NCI-H526 treated with DMSO at 0.1 percent for 48 hours (cell line): ENCODE measurements at regions not wholly inside any gene's neighbourhood (a gene's known extent, or its start where the extent isn't known, plus 50 kb on each side); places are given as distances from the start of the nearest gene placed in this dataset.

Experiments
- DNase-seq: peaks from one replicate; lab custom pipeline; 2025; lab: John Stamatoyannopoulos, UW

DNA sequence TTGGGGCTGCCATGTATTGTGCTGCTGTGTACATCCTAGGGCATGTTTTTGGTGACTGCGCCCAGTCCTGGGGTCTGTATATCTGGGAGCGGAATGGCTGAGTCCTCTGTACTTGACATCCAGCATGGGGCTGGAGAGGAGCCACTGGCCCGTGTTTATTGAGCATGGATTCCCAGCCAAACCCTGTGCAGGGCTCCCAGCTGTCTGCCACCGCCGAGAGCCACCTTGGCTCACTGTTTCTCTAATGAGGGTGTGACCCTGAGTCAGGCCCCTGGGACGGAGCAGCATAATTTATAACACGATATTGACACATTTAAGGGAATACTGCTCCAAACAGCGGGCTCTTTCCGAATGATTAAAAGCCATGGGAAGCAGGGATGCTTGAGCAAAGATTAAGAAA, 211.5 kb upstream of the PWP1 start:
- DNase-seq = no peak

DNA sequence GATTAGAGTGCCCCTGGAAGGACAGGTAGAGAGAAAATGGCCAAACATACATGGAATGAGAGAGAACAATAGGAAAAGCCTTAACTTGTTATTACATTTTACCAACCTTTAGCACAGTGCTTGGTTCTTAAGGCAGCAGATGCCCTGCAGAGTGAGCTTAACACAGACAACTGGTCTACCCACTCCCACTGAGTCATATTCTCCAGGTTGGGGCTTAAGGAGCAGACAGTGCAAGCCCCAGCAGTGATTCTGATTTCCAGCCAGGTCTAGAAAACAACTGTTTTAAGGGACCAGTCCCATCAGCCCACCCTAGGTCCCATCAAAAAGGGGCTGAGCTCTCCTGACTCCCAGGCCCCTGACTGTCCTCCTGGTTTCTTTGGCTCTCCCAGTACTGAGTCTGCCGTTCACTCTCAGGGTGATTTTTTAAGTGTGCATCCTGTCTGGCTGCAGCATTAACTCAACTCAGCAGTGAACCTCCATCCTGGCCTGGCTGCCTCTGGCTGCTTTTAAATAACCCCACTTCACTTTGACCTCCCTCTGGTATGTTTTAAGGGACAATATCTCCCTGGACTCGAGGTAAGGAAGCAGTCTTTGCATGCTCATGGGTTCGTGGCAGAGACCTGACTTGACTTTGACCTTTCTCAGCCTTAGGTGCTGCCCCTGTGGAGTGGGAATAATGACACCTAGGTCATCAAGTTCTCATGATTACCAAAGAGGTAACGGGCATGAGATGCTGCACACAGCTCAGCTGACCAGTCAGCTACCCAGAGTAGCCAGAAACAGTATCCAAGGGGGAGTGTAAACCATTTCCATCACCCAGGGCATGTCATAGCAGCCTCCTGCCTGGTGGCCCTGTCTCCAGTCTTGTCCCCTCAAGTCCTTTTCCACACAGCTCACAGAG, 210.7 kb upstream of the PWP1 start:
- DNase-seq = no peak

DNA sequence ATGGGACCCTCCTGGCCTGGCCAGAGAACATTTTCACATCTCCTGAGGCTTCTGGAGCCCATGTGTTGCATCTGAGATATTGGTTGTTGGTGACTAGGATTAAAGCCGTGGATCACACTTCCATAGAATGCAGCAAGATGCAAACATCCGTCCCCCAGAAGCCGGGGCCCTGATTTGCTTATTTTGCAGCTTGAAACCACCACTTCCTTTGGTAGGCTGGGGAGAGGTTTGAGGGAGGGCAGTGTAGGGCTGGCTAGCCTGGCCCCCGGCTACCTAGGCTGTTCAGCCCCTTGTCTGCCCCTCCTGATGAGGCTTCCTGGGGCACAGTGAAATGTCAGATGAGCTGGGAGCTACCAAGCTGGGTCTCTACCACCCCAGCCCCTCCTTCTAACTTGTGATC, 209.7 kb upstream of the PWP1 start:
- DNase-seq = no peak

DNA sequence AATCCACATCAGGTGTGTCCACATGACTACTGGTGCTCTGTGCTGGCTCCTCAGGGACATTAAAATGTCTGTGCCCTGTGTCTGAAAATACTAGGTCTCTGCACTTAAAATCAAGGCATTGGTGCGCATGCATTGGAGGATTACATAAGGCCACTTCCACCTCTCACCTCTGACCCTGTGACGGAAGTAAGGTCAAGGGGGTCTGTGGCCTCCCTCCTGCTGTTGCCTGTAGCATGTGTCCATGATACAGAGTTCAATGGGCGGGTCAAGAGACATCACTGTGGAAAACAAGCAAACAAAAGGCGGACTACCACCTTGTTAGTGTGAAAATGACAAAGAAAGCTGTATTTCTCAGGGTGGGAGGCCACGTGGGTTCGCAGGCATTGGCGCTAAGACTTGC, 208.6 kb upstream of the PWP1 start:
- DNase-seq = no peak

DNA sequence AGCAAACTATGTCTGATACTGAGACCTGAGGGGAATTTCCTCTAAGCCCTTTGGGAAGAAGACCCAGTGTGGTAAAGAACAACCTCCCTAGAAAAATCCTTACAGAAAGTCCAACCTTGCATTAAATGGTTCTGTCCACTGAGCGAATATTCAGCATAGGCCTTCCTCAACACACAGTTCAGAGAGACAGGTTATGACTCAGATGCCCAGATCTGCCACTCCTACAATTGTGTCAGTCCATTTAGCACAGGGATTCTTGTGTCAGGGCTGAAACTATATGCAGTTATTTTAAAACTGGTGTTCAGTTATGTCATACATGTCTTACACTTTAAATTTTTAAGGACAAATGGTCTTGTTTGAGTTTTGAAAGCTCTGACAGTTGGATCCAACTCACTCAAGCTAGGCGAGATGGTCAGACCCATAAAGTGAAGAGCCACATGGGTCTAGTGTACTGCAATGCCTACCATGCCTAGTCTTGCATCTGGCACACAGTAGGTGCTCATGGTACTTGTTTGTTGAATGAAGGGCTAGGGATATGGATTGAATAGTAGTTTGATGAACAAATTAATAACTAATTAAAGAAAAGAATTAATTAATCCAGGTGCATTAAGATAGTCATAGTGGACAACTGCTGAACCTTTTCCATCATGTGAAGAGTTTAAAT, 207.5 kb upstream of the PWP1 start:
- DNase-seq = no peak

DNA sequence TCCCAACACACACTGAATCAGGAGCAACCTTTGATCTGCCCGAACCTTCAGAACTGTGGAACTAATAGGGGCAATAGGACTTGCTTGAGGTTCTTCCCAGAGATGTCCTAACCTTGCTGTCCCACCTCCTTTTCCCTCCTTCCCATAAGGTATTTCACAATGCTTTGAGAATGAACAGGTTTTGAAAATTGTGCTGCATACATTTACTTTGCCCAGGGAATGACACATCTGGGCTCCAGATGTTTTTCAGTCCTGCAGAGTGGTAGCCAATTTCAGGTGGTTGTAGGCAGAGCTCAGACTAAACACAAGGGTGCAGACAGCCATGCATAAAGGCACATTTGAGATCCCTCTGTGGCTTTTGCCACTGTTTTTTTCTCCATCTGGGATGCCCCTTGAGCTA, 206.7 kb upstream of the PWP1 start:
- no peak for DNase-seq

DNA sequence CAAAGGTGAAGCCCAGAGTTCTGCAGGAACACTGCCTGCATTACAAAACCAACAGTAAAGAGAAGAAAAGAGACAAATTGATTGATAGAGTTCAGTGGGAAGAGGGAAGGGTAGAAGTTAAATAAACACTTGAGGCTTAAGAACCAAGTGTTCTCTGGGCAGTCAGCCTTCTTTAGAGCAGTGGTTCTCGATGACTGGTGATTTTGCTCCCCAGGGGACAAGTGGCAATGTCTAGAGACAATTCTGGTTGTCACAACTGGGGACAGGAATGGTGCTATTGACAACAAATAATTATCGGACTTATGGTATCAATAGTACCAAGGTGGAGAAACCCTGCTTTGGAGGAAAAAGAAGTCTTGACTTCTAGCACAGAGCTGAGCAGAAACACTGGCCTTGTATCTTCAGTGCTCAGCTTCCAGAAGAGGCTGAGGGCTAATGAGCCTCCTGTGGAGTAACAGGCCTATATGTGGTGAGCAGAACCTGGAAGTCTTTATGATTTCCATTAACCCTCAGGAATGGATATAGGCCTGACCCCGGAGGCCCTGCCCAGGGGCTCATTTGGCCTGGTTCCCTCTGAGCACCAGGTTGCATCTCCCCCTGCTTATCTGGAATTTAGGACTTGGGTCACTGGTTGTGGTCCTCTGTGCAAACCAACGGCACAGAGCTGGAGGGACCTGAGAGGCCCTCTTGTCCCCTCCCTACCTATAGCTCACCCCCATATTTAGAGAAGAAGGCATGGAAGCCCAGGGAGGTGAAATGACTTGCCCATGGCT, 204.6 kb upstream of the PWP1 start:
- no peak for DNase-seq

DNA sequence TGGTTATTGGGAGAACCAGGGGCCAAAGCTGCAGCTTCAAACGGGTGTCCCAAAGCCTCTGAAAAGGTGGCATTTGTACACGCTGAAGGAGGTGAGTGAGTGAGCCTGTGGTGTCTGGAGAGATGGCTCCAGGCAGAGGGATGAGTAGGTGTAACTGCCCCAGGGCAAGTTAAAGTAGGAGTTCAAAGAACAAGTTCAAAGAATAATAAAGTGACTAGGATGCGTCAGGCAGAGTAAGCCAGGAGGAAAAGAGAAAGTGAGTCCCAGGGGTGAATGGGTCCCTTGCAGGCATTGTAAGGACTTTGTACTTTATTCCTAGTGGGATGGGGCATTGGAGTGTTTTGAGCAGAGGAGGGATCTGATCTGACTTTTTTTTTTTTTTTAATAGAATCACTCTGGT, 201.4 kb upstream of the PWP1 start:
- DNase-seq = no peak

DNA sequence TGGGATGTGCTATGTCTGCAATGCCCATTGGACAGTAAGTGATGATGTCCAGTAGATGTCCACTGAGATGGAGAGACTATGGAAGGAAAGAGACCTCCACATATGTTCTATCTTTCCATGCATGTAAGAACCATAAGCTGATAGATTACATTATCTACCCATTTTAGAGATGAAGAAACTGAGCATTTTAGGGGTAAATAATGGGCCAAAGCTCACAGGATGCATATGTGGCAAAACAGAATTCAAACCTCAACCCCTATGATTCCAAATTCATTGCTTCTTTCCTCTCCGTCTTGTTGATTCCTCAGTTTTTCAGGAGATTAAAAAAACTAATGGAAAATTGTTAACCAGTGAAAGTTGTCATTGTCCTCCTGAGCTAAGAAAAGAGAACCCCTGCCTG, 200.7 kb upstream of the PWP1 start:
- DNase-seq = no peak

DNA sequence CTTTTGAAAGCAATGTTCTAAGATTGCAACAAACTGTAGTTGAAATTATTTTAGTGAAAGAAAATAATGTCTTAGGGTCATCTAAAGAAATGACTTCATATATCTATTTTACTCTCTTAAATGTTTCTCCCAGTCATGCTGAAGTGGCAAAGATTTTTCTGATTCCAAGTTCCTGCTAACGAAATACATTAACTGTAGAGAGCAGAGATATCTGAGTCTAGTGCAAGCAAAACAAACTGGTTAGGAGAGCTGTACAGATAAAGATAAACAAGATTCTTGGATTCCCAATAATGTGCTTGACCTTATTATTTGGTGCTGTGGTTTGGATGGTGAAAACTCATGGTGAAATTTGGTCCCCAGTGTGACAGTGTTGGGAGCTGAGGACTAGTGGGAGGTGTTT, 199.9 kb upstream of the PWP1 start:
- no peak for DNase-seq

DNA sequence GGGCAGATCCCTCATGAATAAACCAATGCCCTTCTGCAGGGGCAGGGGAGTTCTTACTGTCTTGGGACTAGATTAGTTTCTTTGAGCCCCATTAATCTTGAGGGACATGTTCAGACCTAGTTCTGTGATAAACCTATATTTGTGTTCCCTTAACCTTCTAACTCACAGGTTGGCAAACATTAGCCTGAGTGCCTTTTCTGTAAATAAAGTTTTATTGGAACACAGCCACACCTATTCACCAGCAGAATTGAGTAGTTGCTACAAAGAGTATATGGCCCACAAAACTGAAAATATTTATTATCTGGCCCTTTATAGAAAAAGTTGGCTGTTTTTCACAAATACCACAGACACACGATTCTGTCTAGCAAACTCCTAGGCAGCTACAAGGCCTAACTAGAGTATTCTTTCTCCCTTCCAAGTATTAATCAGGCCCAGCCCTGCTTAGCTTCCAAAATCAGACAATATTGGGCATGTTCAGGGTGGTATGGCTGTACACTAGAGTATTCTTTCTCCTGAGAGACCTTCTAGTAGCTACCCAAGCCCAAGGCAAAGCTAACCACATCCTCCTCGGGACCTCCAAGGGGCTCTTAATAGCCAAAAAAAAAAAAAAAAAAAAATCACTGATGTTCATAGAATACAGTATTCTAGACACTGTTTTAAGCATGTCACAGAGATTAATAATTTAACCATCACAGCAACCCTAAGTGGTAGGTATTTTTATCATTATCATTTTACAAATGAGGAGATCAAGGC, 199.3 kb upstream of the PWP1 start:
- DNase-seq = no peak

DNA sequence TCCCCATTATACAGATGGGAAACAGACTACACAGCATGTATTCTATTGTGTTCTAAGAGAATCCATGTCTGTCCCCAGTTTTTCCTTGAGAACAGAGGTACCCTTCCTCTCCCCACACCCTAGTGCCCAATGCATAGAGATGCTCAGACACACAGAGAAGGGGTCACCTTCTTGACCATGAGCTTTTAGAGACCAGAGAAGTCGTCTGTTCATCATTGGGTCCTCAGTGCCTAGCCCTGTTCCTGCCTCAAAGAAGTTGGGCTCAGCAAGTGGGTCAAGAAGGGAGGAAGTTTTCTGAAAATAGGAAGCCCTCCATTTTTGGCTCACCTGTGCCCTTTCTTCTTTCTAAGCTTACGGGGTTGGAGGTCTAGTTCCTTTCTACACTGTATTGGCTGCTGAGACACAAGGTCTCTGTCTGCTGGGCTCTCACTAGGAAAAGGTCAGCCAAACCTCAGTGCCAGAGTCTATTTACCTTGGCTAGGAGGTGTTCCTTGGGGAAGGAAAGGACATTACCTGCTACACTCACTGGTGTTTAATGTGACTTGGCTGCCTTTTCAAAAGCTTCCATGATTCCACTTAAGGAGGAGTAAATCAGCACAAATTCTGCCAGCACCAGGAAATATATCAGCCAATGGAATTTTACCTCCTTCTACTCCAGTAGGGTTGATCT, 198.5 kb upstream of the PWP1 start:
- DNase-seq = no peak

DNA sequence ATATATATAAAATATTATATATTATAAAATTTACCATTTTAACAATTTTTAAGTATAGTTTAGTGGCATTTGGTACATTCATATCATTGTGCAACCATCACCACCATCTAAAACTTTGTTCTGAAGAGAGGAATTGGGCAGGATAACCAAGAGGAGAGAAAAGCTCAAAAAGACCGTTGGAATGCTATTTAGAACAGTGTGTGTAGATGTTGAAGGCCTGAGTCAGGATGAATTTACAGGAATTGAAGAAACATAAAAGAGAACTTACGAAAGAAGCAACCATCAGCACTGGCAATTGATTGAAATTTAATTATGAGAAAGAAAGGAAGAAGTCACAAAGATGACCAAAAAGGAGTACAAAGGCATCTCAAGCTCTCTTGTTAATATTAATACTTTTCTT, 196.9 kb upstream of the PWP1 start:
- DNase-seq = no peak

DNA sequence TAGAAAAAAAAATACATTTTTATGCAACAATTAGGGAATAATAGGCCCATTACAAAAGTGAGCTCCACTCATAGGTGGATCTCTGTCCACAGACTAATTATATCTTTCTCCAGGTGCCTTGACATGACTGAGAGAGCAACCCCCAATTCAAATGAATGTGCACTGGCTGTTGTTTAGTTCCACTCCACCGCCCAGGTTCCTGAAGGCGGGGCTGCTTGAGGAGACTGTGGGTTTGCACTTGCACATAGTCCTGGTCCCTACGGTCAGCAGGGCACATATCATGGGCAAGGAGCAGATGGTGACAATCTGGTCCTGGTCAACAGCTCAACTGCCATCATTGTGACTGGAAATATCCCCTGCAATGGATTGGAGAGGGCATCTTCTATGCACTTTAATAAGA, 195.6 kb upstream of the PWP1 start:
- DNase-seq = peak; percentile 14

DNA sequence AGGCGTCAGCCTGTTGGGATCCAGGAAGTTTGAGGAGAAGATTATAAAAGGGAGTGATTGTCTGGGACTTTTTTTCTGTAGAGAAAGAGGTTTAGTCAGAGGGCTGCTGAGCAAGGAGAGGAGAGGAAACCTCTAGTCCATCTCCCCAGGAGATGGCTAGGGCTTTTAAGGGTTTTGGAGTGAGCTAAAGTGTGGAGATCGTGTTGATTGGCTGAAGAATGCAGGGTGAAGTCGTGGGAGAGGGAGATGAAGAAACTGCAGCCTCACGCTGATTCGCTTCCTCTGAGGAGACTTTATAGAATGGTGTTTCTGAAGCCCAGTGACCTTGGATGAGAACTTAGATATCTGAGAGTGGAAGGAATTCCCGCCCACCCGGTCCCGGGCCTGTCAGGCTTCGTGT, 193.7 kb upstream of the PWP1 start:
- no peak for DNase-seq

DNA sequence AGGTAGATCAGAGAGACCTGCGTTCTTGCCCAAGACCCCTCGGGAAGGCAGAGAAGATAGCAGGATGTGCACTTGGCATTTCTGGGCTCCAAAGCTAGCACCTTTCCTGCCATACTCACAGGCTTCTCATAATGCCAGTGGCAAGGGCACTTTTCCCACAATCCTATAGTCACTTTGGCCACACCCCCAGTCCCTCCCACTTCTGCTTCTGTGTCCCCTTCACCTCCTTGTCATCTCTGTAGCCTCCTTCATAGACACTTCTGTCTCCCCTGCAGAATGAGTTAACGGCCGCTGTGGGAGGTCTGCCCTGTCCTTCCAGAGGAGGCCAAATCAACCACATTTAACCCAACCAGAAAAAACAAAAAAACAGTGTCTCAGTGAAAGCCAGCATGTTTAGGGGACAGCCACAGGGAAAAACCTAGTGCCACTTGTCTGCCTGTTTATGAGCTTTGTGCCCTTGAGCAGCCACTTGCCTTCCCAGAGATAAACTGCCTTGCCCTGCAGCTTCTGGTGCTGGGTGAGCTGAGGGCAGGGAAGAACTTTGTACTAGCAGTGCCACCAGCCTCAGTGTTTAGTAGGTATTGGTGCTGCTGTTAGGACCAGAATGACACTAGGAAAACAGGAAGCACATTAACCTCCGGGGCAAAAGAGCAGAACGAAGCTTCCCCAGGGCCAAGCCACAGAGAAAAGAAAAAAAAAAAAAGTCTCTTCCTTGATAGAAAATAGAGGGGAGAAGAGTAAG, 193.0 kb upstream of the PWP1 start:
- no peak for DNase-seq

DNA sequence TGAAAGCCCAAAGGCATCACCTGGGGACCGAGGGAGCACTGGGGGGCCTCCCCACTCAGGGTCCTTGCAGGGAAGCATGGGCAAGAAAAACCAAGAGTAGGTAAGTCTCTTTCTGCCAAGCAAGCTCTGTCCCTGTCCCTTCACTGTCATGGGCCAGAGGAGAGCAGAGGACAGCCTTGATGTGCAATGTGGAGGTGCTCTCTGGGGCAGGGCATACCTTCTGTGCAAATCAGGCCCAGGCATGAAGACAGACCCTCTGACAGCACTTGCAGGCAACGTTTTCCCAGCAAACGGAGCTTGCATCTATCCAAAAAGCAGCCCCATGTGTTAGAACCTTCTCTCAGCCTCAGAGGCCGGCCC, 192.5 kb upstream of the PWP1 start:
- DNase-seq = no peak

DNA sequence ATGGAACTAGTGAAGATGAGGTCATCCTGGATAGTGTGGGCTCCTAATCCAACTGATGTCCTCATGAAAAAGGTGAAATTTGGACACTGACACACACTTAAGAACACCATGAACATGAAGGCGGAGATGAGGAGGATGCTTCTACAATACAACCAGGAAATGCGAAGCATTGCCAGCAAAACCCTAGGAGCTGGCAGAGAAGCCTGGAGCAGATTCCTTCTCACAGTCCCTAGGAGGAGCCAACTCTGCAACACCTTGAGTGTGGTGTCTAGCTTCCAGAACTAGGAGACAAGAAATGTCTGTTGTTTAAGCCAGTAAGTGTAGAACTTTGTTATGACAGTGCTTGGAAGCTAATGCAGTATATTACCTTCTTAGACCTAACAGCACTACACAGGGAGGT, 191.9 kb upstream of the PWP1 start:
- no peak for DNase-seq

DNA sequence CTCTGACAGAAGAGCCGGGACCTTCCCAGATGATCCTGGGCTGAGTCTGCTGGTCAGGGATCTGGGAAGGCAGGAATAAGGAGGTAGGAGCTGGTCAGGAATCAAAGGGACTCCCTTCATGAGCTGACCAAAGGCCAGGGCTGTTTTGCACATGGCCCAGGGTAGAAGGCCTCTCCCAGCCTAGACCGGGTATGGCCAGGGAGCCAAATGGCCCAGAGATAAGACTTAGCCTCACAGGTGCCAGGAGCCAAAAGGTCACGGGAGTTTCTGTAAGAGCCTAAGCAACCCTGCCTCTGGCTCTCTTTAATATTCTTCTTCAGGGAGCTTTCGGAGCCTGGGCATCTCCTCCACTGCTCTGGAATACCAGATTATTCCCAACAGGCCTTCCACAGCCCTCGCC, 191.3 kb upstream of the PWP1 start:
- DNase-seq = no peak

DNA sequence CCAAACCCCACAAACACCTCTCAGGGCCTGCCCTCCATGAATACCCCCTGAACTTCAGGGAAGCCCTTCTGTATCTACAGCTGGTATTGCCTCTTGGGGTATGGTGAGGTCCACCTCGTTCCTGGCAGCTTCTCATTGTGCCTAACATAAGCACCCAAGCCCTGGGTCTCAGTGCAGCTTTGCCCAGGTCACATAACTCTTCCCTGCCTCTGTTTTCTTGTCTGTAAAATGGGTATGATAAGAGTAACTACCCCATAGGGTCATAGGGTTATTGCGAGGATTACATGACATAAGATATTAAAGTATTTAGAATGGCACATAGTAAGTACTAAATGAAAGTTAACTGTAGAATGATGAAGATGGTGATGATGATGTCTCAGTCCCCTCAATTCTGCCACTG, 190.0 kb upstream of the PWP1 start:
- no peak for DNase-seq

DNA sequence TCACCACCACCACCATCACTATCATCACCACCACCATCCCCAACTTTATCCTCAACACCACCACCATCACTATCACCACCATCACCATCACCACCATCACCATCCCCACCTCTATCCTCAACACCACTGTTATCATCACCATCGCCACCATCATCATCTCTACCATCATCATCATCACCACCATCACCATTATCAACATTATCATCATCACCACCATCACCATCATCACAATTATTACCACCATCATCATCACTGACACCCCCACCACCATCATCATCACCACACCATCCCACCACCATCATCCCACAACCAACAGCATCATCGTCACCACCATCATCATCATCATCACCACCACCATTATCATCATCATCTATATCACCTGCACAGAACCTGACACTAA, 188.4 kb upstream of the PWP1 start:
- no peak for DNase-seq
